Caco-2 (cell line): ENCODE measurements at regions not wholly inside any gene's neighbourhood (a gene's known extent, or its start where the extent isn't known, plus 50 kb on each side); places are given as distances from the start of the nearest gene placed in this dataset.

ENCODE experiments used
- BruUV-seq: library from RNA; stranded (reverse); fragments of 400-500 nt; replicated peaks from 2 replicates; lab custom pipeline; 2021; lab: Mats Ljungman, UMichigan
- CTCF ChIA-PET: fragments of 300-600 bp; sonication (Branson Sonifier 250); formaldehyde crosslinking; loops from one replicate; lab custom pipeline; 2022; ENCODE audit warnings: antibody characterized with exemption; lab: Charles Lee
- POLR2A ChIA-PET: fragments of 300-600 bp; sonication (Branson Sonifier 250); formaldehyde crosslinking; loops from one replicate; lab custom pipeline; 2022; ENCODE audit warnings: antibody characterized with exemption; lab: Charles Lee
- DNase-seq, 2 experiments: peaks; one replicate each; pipeline versions ENCODE4 v3.0.0 to v3.0.0-alpha.2; 2020 to 2022
- H3K27me3 ChIP-seq: replicated peaks from 2 replicates; pipeline ENCODE4 v1.6.0; 2011; ENCODE audit warnings: low read length; ENCODE audit not compliant: control insufficient read depth, insufficient read depth
- H3K36me3 ChIP-seq: 2 replicates; pipeline ENCODE4 v1.5.1; 2011; ENCODE audit warnings: low read length; ENCODE audit not compliant: control insufficient read depth, insufficient read depth
- H3K4me1 ChIP-seq: fragments of 250-450 bp; sonication (Bioruptor Pico); 2 replicates; pipeline ENCODE4 v1.5.1; 2020; ENCODE audit warnings: mild to moderate bottlenecking
- H3K4me3 ChIP-seq: 2 replicates; pipeline ENCODE4 v1.5.1; 2011; ENCODE audit warnings: low read depth, mild to moderate bottlenecking, control low read depth, low read length
- H3K9me3 ChIP-seq: fragments of 250-450 bp; sonication (Bioruptor Pico); 2 replicates; pipeline ENCODE4 v1.5.1; 2020; ENCODE audit warnings: mild to moderate bottlenecking, moderate library complexity
- H3K27ac Mint-ChIP-seq: one replicate; pipeline ENCODE4 v1.8.0; 2022; ENCODE audit warnings: mixed read lengths; ENCODE audit not compliant: unreplicated experiment
- H3K27me3 Mint-ChIP-seq: one replicate; pipeline ENCODE4 v1.8.0; 2022; ENCODE audit warnings: mixed read lengths; ENCODE audit not compliant: insufficient read depth, unreplicated experiment
- H3K36me3 Mint-ChIP-seq: one replicate; pipeline ENCODE4 v1.8.0; 2022; ENCODE audit warnings: mild to moderate bottlenecking, mixed read lengths; ENCODE audit not compliant: insufficient read depth, unreplicated experiment
- H3K4me1 Mint-ChIP-seq: one replicate; pipeline ENCODE4 v1.8.0; 2022; ENCODE audit warnings: low read depth, mixed read lengths; ENCODE audit not compliant: unreplicated experiment
- H3K4me3 Mint-ChIP-seq: one replicate; pipeline ENCODE4 v1.8.0; 2022; ENCODE audit warnings: mild to moderate bottlenecking, moderate library complexity, mixed read lengths; ENCODE audit not compliant: unreplicated experiment
- H3K9me3 Mint-ChIP-seq: one replicate; pipeline ENCODE4 v1.8.0; 2022; ENCODE audit warnings: mixed read lengths; ENCODE audit not compliant: unreplicated experiment
- intact Hi-C: fragments of 100-400 bp; cut with micrococcal nuclease; formaldehyde crosslinking; loops from one replicate; pipeline ENCODE4 v1.10.0; 2022; ENCODE audit not compliant: unreplicated experiment
- TF ChIP-seq, protein P1 (sequence below), 2 experiments: fragments of 200-600 bp in 1 of 2; IDR thresholded peaks; 1 replicate in 1 of 2; 2 replicates in 1 of 2; pipeline versions ENCODE4 v1.5.1 to v1.8.0; 2011 to 2022; ENCODE audit warnings: antibody characterized with exemption in 1 of 2, control low read depth in 1 of 2, inconsistent platforms in 1 of 2, low read depth in 1 of 2, low read length in 1 of 2, mild to moderate bottlenecking in 1 of 2, moderate library complexity in 1 of 2; ENCODE audit not compliant: insufficient read depth in 1 of 2, severe bottlenecking in 1 of 2, unreplicated experiment in 1 of 2

GRCh38 chr1:101079341-101079740 is 53.8 kb upstream of the DPH5 start:
- TF ChIP-seq, protein P1, sequence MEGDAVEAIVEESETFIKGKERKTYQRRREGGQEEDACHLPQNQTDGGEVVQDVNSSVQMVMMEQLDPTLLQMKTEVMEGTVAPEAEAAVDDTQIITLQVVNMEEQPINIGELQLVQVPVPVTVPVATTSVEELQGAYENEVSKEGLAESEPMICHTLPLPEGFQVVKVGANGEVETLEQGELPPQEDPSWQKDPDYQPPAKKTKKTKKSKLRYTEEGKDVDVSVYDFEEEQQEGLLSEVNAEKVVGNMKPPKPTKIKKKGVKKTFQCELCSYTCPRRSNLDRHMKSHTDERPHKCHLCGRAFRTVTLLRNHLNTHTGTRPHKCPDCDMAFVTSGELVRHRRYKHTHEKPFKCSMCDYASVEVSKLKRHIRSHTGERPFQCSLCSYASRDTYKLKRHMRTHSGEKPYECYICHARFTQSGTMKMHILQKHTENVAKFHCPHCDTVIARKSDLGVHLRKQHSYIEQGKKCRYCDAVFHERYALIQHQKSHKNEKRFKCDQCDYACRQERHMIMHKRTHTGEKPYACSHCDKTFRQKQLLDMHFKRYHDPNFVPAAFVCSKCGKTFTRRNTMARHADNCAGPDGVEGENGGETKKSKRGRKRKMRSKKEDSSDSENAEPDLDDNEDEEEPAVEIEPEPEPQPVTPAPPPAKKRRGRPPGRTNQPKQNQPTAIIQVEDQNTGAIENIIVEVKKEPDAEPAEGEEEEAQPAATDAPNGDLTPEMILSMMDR (IDR thresholded peaks at IDR 0.05; ENCODE audit: insufficient read depth in 1 of 2, low read depth in 1 of 2, low read length in 1 of 2, severe bottlenecking in 1 of 2, unreplicated experiment in 1 of 2) = no peak

DNA sequence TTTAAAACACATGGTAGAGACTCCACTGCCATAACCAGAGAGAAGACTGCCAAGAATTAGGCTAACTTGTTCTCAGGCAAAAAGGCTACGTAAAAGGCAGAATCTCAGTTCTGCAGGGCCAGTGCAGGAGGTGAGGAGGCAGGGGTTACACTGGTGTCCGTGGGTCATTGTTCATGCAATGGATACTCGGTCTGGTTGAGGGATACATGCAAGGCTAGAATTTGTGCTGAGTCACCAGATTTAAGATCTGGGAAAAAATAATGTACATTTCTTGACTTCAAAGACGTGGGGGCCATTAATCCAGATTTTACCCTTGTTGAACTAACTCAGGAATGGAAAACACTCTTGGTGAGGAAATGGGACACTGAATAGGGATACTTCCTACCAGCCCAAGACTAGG is 52.3 kb upstream of the DPH5 start:
- Histone ChIP-seq H3K4me1 (no peaks in the 10 kb centered on the region), H3K36me3 (no peaks in the 10 kb centered on the region), H3K27me3 (no peaks in the 10 kb centered on the region), H3K4me3 (no peak overlapping the region), H3K9me3 (no peaks in the 10 kb centered on the region)
- no peak overlapping the region for H3K4me3 Mint-ChIP-seq
- no TSS peak for BruUV-seq
- no peaks in the 10 kb centered on the region for H3K9me3 Mint-ChIP-seq
- H3K4me1 Mint-ChIP-seq = no peaks in the 10 kb centered on the region
- ChIA-PET POLR2A (no interaction called here), CTCF (no interaction called here)
- intact Hi-C loops = no loop called here
- H3K36me3 Mint-ChIP-seq = no peaks in the 10 kb centered on the region
- H3K27me3 Mint-ChIP-seq = no peaks in the 10 kb centered on the region
- TF ChIP-seq, protein P1 (IDR thresholded peaks at IDR 0.05; ENCODE audit: insufficient read depth in 1 of 2, low read depth in 1 of 2, low read length in 1 of 2, severe bottlenecking in 1 of 2, unreplicated experiment in 1 of 2) = no peak
- no peak overlapping the region for H3K27ac Mint-ChIP-seq
- no peak for DNase-seq

More at GRCh38 chr1:101079341-101079740, 53.8 kb upstream of the DPH5 start:
- no peak overlapping the region for H3K4me3 Mint-ChIP-seq
- ChIA-PET POLR2A (no interaction called here), CTCF (no interaction called here)
- DNase-seq = no peak
- BruUV-seq = no TSS peak
- H3K36me3 Mint-ChIP-seq = no peaks in the 10 kb centered on the region
- Histone ChIP-seq H3K9me3 (no peaks in the 10 kb centered on the region), H3K4me1 (no peaks in the 10 kb centered on the region), H3K27me3 (no peaks in the 10 kb centered on the region), H3K4me3 (no peak overlapping the region), H3K36me3 (no peaks in the 10 kb centered on the region)
- no peak overlapping the region for H3K27ac Mint-ChIP-seq
- no peaks in the 10 kb centered on the region for H3K9me3 Mint-ChIP-seq
- H3K4me1 Mint-ChIP-seq = no peaks in the 10 kb centered on the region
- no peaks in the 10 kb centered on the region for H3K27me3 Mint-ChIP-seq
- intact Hi-C loops = no loop called here

DNA sequence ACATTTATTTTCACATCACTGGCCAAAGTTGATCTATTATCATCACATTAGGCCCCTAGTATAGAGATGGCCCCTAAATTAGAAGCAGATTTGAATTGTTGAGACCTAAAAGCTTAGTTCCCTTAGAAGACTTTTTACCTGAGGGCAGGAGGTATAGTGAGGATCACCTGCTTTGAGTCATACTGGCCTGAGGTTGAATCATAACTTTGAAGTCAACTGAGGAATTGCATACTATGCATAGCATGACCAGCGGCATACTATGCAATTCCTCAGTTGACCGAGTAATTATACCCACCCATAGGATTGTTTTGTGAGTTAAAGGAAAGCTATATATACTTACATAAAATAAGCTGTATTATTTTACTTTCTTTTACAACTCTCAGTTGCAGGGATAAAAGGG is 50.3 kb upstream of the DPH5 start:
- no TSS peak for BruUV-seq
- Histone ChIP-seq H3K9me3 (no peaks in the 10 kb centered on the region), H3K4me1 (no peaks in the 10 kb centered on the region), H3K27me3 (no peaks in the 10 kb centered on the region), H3K36me3 (no peaks in the 10 kb centered on the region), H3K4me3 (no peak overlapping the region)
- Mint-ChIP-seq H3K27me3 (no peaks in the 10 kb centered on the region), H3K4me1 (no peaks in the 10 kb centered on the region), H3K27ac (no peak overlapping the region), H3K4me3 (no peak overlapping the region), H3K36me3 (no peaks in the 10 kb centered on the region), H3K9me3 (no peaks in the 10 kb centered on the region)
- ChIA-PET POLR2A (no interaction called here), CTCF (no interaction called here)
- DNase-seq = no peak
- intact Hi-C loops = no loop called here
- TF ChIP-seq, protein P1 (IDR thresholded peaks at IDR 0.05; ENCODE audit: insufficient read depth in 1 of 2, low read depth in 1 of 2, low read length in 1 of 2, severe bottlenecking in 1 of 2, unreplicated experiment in 1 of 2) = no peak
